ENCODE measurements at regions not wholly inside any gene's neighbourhood (a gene's known extent, or its start where the extent isn't known, plus 50 kb on each side); places are given as distances from the start of the nearest gene placed in this dataset.

GRCh38 chr21:43276811-43277210 is 108.0 kb downstream of the CRYAA start:
- no peak for TF ChIP-seq POLR2A (IDR thresholded peaks at IDR 0.05)
- no peak for TF ChIP-seq CTCF (IDR thresholded peaks at IDR 0.05)
- ATAC-seq = no peak
- H3K4me1 ChIP-seq = peaks cover 0 to 17% (median 6%) of the 10 kb centered on the region in 12 donors
- H3K36me3 ChIP-seq = no peaks in the 10 kb centered on the region
- H3K4me3 ChIP-seq = no peak overlapping the region
- no peak overlapping the region for H3K27ac ChIP-seq
- no peaks in the 10 kb centered on the region for H3K9me3 ChIP-seq
- WGBS, 4 donors = 70 to 81% (median 78%) methylated on average over 11 to 16 of the region's 16 CpGs
- intact Hi-C loops (cut with DNase I) = no loop called here
- DNase-seq = peak in 3 of 5 donors; percentile 5 to 38 (median 11)
- H3K27me3 ChIP-seq = peaks cover 0 to 10% (median 2%) of the 10 kb centered on the region in 9 donors

GRCh38 chr21:43275421-43276211 is 106.8 kb downstream of the CRYAA start:
- no peaks in the 10 kb centered on the region for H3K36me3 ChIP-seq
- TF ChIP-seq CTCF (IDR thresholded peaks at IDR 0.05) = no peak
- TF ChIP-seq POLR2A (IDR thresholded peaks at IDR 0.05) = no peak
- ATAC-seq (no peak), DNase-seq (peak in 3 of 5 donors; percentile 15 to 34 (median 26))
- no peaks in the 10 kb centered on the region for H3K9me3 ChIP-seq
- H3K27me3 ChIP-seq = peaks cover 0 to 10% (median 2%) of the 10 kb centered on the region in 9 donors
- intact Hi-C loops (cut with DNase I) = no loop called here
- peaks cover 0 to 17% (median 6%) of the 10 kb centered on the region in 12 donors for H3K4me1 ChIP-seq
- H3K4me3 ChIP-seq = no peak overlapping the region
- WGBS, 4 donors = 40 to 51% (median 44%) methylated on average over 6 of the region's 6 CpGs
- no peak overlapping the region for H3K27ac ChIP-seq

GRCh38 chr21:43274946-43275310 is 106.1 kb downstream of the CRYAA start:
- TF ChIP-seq CTCF (IDR thresholded peaks at IDR 0.05) = no peak
- TF ChIP-seq POLR2A (IDR thresholded peaks at IDR 0.05) = no peak
- Histone ChIP-seq H3K4me3 (no peak overlapping the region), H3K9me3 (no peaks in the 10 kb centered on the region), H3K36me3 (no peaks in the 10 kb centered on the region), H3K27me3 (peaks cover 0 to 10% (median 2%) of the 10 kb centered on the region in 9 donors), H3K27ac (no peak overlapping the region), H3K4me1 (peaks cover 0 to 17% (median 6%) of the 10 kb centered on the region in 12 donors)
- ATAC-seq (no peak), DNase-seq (peak in 2 of 5 donors; percentile 8 to 27)
- intact Hi-C loops (cut with DNase I) = no loop called here
- 69 to 85% (median 75%) methylated on average over 4 to 6 of the region's 6 CpGs for WGBS, 4 donors

GRCh38 chr21:43274022-43274945 is 105.5 kb downstream of the CRYAA start:
- peaks cover 0 to 17% (median 6%) of the 10 kb centered on the region in 12 donors for H3K4me1 ChIP-seq
- DNase-seq (peak in 3 of 5 donors; percentile 13 to 57 (median 17)), ATAC-seq (no peak)
- H3K27me3 ChIP-seq = peaks cover 0 to 10% (median 2%) of the 10 kb centered on the region in 9 donors
- no peak overlapping the region for H3K4me3 ChIP-seq
- no peaks in the 10 kb centered on the region for H3K36me3 ChIP-seq
- 90 to 94% (median 91%) methylated on average over 19 to 21 of the region's 21 CpGs for WGBS, 4 donors
- no peaks in the 10 kb centered on the region for H3K9me3 ChIP-seq
- no peak overlapping the region for H3K27ac ChIP-seq
- intact Hi-C loops (cut with DNase I) = no loop called here
- no peak for TF ChIP-seq POLR2A (IDR thresholded peaks at IDR 0.05)
- TF ChIP-seq CTCF (IDR thresholded peaks at IDR 0.05) = no peak
